HL-60 (cell line): ENCODE measurements at regions not wholly inside any gene's neighbourhood (a gene's known extent, or its start where the extent isn't known, plus 50 kb on each side); places are given as distances from the start of the nearest gene placed in this dataset.

Source experiments
- DNase-seq, 2 experiments: peaks; one replicate each; pipeline ENCODE4 v3.0.0-alpha.2; 2010 to 2020; ENCODE audit warnings: low read depth in 1 of 2, low spot score in 1 of 2
- H3K27ac ChIP-seq: fragments of 250-450 bp; sonication (Bioruptor Pico); replicated peaks from 2 replicates; pipeline ENCODE4 v1.5.1; 2020; ENCODE audit warnings: mild to moderate bottlenecking, moderate library complexity
- H3K27me3 ChIP-seq: fragments of 250-450 bp; sonication (Bioruptor Pico); 2 replicates; pipeline ENCODE4 v1.5.1; 2021; ENCODE audit warnings: mild to moderate bottlenecking, moderate library complexity; ENCODE audit not compliant: insufficient read depth, poor library complexity, severe bottlenecking
- H3K4me3 ChIP-seq: replicated peaks from 2 replicates; pipeline ENCODE4 v1.5.1; 2011; ENCODE audit warnings: mild to moderate bottlenecking, control low read depth, low read length; ENCODE audit not compliant: insufficient read depth
- CTCF ChIP-seq: IDR thresholded peaks from one replicate; pipeline ENCODE4 v1.5.1; 2011; ENCODE audit warnings: low read length, control low read depth, inconsistent platforms; ENCODE audit not compliant: insufficient read depth
- GABPA ChIP-seq: IDR thresholded peaks from 2 replicates; pipeline ENCODE4 v1.6.1; 2012; ENCODE audit warnings: low read depth
- POLR2AphosphoS5 ChIP-seq: IDR thresholded peaks from 2 replicates; pipeline ENCODE4 v1.6.1; 2012; ENCODE audit warnings: low read depth
- REST ChIP-seq: IDR thresholded peaks from 2 replicates; pipeline ENCODE4 v1.6.1; 2012; ENCODE audit warnings: low read depth; ENCODE audit not compliant: insufficient replicate concordance
- SPI1 ChIP-seq: IDR thresholded peaks from 2 replicates; pipeline ENCODE4 v1.6.1; 2012; ENCODE audit warnings: low read depth, mild to moderate bottlenecking, borderline replicate concordance

DNA sequence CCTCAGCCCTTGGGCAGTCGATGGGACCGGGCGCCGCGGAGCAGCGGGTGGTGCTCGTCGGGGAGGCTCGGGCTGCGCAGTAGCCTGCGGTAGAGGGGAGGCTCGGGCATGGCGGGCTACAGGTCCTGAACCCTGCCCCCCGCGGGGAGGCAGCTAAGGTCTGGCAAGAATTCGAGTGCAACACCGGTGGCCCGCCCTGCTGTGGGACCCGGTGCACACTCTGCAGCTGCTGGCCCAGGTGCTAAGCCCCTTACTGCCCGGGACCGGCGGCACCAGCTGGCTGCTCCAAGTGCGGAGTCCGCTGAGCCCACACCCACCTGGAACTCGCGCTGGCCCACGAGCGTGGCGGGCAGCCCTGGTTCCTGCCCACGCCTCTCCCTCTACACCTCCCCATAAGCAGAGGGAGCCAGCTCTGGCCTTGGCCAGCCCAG, 377.7 kb upstream of the RBMS3 start:
- H3K27me3 ChIP-seq: no peaks in the 10 kb centered on the region
- no peak overlapping the region for H3K4me3 ChIP-seq
- TF ChIP-seq CTCF (no peak), REST (no peak), SPI1 (no peak), POLR2AphosphoS5 (no peak), GABPA (no peak)
- DNase-seq: no peak
- H3K27ac ChIP-seq: no peak overlapping the region

GRCh38 chr3:28905798-28906197, 375.1 kb upstream of the RBMS3 start:
- DNase-seq: no peak
- Histone ChIP-seq H3K4me3 (no peak overlapping the region), H3K27ac (no peak overlapping the region), H3K27me3 (no peaks in the 10 kb centered on the region)
- TF ChIP-seq POLR2AphosphoS5: no peak
- no peak for TF ChIP-seq SPI1
- no peak for TF ChIP-seq REST
- TF ChIP-seq GABPA: no peak
- no peak for TF ChIP-seq CTCF

- no peak for DNase-seq
- H3K4me3 ChIP-seq: no peak overlapping the region
- TF ChIP-seq GABPA (no peak), SPI1 (no peak), POLR2AphosphoS5 (no peak), REST (no peak), CTCF (no peak)
- no peaks in the 10 kb centered on the region for H3K27me3 ChIP-seq
- H3K27ac ChIP-seq: no peak overlapping the region
Measured at GRCh38 chr3:28906561-28907310, 374.1 kb upstream of the RBMS3 start.
